Motor neuron (in vitro differentiated cells): ENCODE measurements at regions not wholly inside any gene's neighbourhood (a gene's known extent, or its start where the extent isn't known, plus 50 kb on each side); places are given as distances from the start of the nearest gene placed in this dataset.
A peak's percentile ranks its signal among the peaks of the same experiment; 100 is the strongest.

ENCODE experiments used
- ATAC-seq, 8 experiments: fragments of 200-7000 bp; cut with Tn5 transposase; replicated peaks in 6 of 8; 2 replicates each; pipeline ENCODE4 v1.8.0; 2021; ENCODE audit warnings: mild to moderate bottlenecking in 8 of 8, moderate library complexity in 8 of 8
- H3K27ac ChIP-seq, 2 donors: fragments of 250-450 bp; sonication (Bioruptor Pico); 2 replicates each; pipeline ENCODE4 v1.9.0; 2021; ENCODE audit warnings: antibody characterized with exemption in 2 of 2, mild to moderate bottlenecking in 2 of 2, moderate library complexity in 1 of 2
- H3K4me1 ChIP-seq, 2 donors: fragments of 250-450 bp; sonication (Bioruptor Pico); replicated peaks in 1 of 2; 2 replicates each; pipeline ENCODE4 v1.6.1; 2021; ENCODE audit warnings: antibody characterized with exemption in 2 of 2, mild to moderate bottlenecking in 2 of 2, moderate library complexity in 1 of 2
- H3K4me3 ChIP-seq, 5 donors: fragments of 250-450 bp; sonication (Bioruptor Pico); 2 replicates each; pipeline ENCODE4 v1.9.0; 2021; ENCODE audit warnings: antibody characterized with exemption in 5 of 5, mild to moderate bottlenecking in 5 of 5, moderate library complexity in 4 of 5
- WGBS, 10 experiments: fragments of 450-650 bp; shearing (Covaris generic); methylation state at CpG; one replicate each; pipeline ENCODE4 v1.0.0; 2022; 5-methylcytosine and 5-hydroxymethylcytosine counted together
- in situ Hi-C, 9 experiments: fragments of 400-800 bp; cut with MboI; loops; one replicate each; pipeline ENCODE4 v1.15.0; 2021; ENCODE audit warnings: low sequenced_read_pairs in 9 of 9, low pct_unique_long_range_greater_than_20kb in 2 of 9; ENCODE audit not compliant: unreplicated experiment in 9 of 9

- in situ Hi-C loops: no loop called here
- no peaks in the 10 kb centered on the region for H3K4me1 ChIP-seq
- 14 to 100% (median 63%) methylated on average over 1 to 4 of the region's 4 CpGs; no CpG with 5 or more reads in 2 of the 10 experiments for WGBS, 10 experiments
- H3K27ac ChIP-seq: no peak overlapping the region
- H3K4me3 ChIP-seq: no peak overlapping the region
- ATAC-seq: no peak
These were observed 139.1 kb upstream of the TIAM1 start for GRCh38 chr21:31483146-31483545.

GRCh38 chr21:31482460-31482859 is 138.4 kb upstream of the TIAM1 start:
- ATAC-seq: peak in 2 of 8 experiments; percentile 66 to 73

GRCh38 chr21:31480228-31480627 is 136.2 kb upstream of the TIAM1 start:
- in situ Hi-C loops: no loop called here
- Histone ChIP-seq H3K4me3 (no peak overlapping the region), H3K4me1 (peaks cover 12 to 24% of the 10 kb centered on the region in 2 donors), H3K27ac (no peak overlapping the region)
- WGBS, 10 experiments: 100% methylated on average over 1 of the region's 1 CpG; no CpG with 5 or more reads in 8 of the 10 experiments
- ATAC-seq: no peak

More at GRCh38 chr21:31482460-31482859, 138.4 kb upstream of the TIAM1 start:
- 0 to 100% (median 90%) methylated on average over 1 to 5 of the region's 5 CpGs; no CpG with 5 or more reads in 5 of the 10 experiments for WGBS, 10 experiments
- no peak overlapping the region for H3K27ac ChIP-seq
- peaks cover 0 to 5% of the 10 kb centered on the region in 2 donors for H3K4me1 ChIP-seq
- no peak overlapping the region for H3K4me3 ChIP-seq
- in situ Hi-C loops: no loop called here

GRCh38 chr21:31479714-31480113 is 135.7 kb upstream of the TIAM1 start:
- Histone ChIP-seq H3K27ac (no peak overlapping the region), H3K4me3 (no peak overlapping the region), H3K4me1 (peaks cover 12 to 27% of the 10 kb centered on the region in 2 donors)
- 18 to 100% (median 70%) methylated on average over 2 to 6 of the region's 6 CpGs; no CpG with 5 or more reads in 3 of the 10 experiments for whole genome bisulfite sequencing, 10 experiments
- in situ Hi-C loops: no loop called here
- no peak for ATAC-seq

GRCh38 chr21:31479222-31479621 is 135.2 kb upstream of the TIAM1 start:
- ATAC-seq: no peak
- Histone ChIP-seq H3K27ac (no peak overlapping the region), H3K4me3 (no peak overlapping the region), H3K4me1 (peaks cover 12 to 27% of the 10 kb centered on the region in 2 donors)
- in situ Hi-C loops: no loop called here
- WGBS, 10 experiments: 63 to 100% (median 94%) methylated on average over 1 to 8 of the region's 8 CpGs

- peaks cover 12 to 27% of the 10 kb centered on the region in 2 donors for H3K4me1 ChIP-seq
- WGBS, 10 experiments: 0 to 51% (median 30%) methylated on average over 3 to 10 of the region's 11 CpGs
- peak overlapping the region in 2 of 5 donors; percentile 3 to 11 for H3K4me3 ChIP-seq
- H3K27ac ChIP-seq: peak overlapping the region in 1 of 2 donors; percentile 27
- in situ Hi-C loops: no loop called here
- ATAC-seq: peak in 7 of 8 experiments; percentile 59 to 88 (median 64)
These were observed 132.4 kb upstream of the TIAM1 start for GRCh38 chr21:31476263-31477022.

GRCh38 chr21:31475223-31475622 is 131.2 kb upstream of the TIAM1 start:
- in situ Hi-C loops: no loop called here
- no peak overlapping the region for H3K27ac ChIP-seq
- ATAC-seq: no peak
- peaks cover 15 to 27% of the 10 kb centered on the region in 2 donors for H3K4me1 ChIP-seq
- WGBS, 10 experiments: 36 to 100% (median 95%) methylated on average over 2 to 5 of the region's 5 CpGs; no CpG with 5 or more reads in 2 of the 10 experiments
- no peak overlapping the region for H3K4me3 ChIP-seq

- in situ Hi-C loops: no loop called here
- Histone ChIP-seq H3K4me1 (peaks cover 15 to 27% of the 10 kb centered on the region in 2 donors), H3K27ac (no peak overlapping the region), H3K4me3 (no peak overlapping the region)
- 5 to 100% (median 87%) methylated on average over 1 to 7 of the region's 8 CpGs for WGBS, 10 experiments
- ATAC-seq: peak in 3 of 8 experiments; percentile 39 to 54 (median 49)
These were observed 129.8 kb upstream of the TIAM1 start for GRCh38 chr21:31473685-31474345.

GRCh38 chr21:31471865-31472264 is 127.8 kb upstream of the TIAM1 start:
- no peak overlapping the region for H3K4me3 ChIP-seq
- 80 to 100% (median 97%) methylated on average over 1 to 3 of the region's 4 CpGs; no CpG with 5 or more reads in 6 of the 10 experiments for WGBS, 10 experiments
- H3K27ac ChIP-seq: no peak overlapping the region
- ATAC-seq: no peak
- in situ Hi-C loops: no loop called here
- peaks cover 14 to 16% of the 10 kb centered on the region in 2 donors for H3K4me1 ChIP-seq

GRCh38 chr21:31470896-31471694 is 127.0 kb upstream of the TIAM1 start:
- 0 to 62% (median 39%) methylated on average over 2 to 8 of the region's 19 CpGs; no CpG with 5 or more reads in 3 of the 10 experiments for WGBS, 10 experiments
- H3K4me3 ChIP-seq: no peak overlapping the region
- in situ Hi-C loops: no loop called here
- no peak for ATAC-seq
- peaks cover 6 to 11% of the 10 kb centered on the region in 2 donors for H3K4me1 ChIP-seq
- H3K27ac ChIP-seq: no peak overlapping the region

GRCh38 chr21:31460980-31461379 is 116.9 kb upstream of the TIAM1 start:
- ATAC-seq: peak in 3 of 8 experiments; percentile 47 to 72 (median 56)
- no peak overlapping the region for H3K4me3 ChIP-seq
- no peak overlapping the region for H3K27ac ChIP-seq
- 14 to 94% (median 85%) methylated on average over 2 to 10 of the region's 10 CpGs; no CpG with 5 or more reads in 1 of the 10 experiments for WGBS, 10 experiments
- no peaks in the 10 kb centered on the region for H3K4me1 ChIP-seq
- in situ Hi-C loops: no loop called here

GRCh38 chr21:31459457-31459856 is 115.4 kb upstream of the TIAM1 start:
- Histone ChIP-seq H3K27ac (no peak overlapping the region), H3K4me3 (no peak overlapping the region), H3K4me1 (no peaks in the 10 kb centered on the region)
- in situ Hi-C loops: no loop called here
- 100% methylated on average over 2 to 3 of the region's 3 CpGs; no CpG with 5 or more reads in 6 of the 10 experiments for WGBS, 10 experiments
- ATAC-seq: peak in 1 of 8 experiments; percentile 71
